Endothelial cell of umbilical vein (primary cell): ENCODE measurements at regions not wholly inside any gene's neighbourhood (a gene's known extent, or its start where the extent isn't known, plus 50 kb on each side); places are given as distances from the start of the nearest gene placed in this dataset.

ENCODE experiments used
- BruUV-seq: library from RNA; stranded (reverse); fragments of 400-500 nt; replicated peaks from 2 replicates; lab custom pipeline; 2021; lab: Mats Ljungman, UMichigan
- CTCF ChIA-PET: fragments of 300-600, 350-600 bp; sonication (Branson Sonifier 250); formaldehyde crosslinking; loops from one replicate; lab custom pipeline; 2021; ENCODE audit warnings: antibody characterized with exemption, inconsistent platforms; lab: Charles Lee
- POLR2A ChIA-PET: fragments of 300-600, 350-600 bp; sonication (Branson Sonifier 250); formaldehyde crosslinking; loops from one replicate; lab custom pipeline; 2021; ENCODE audit warnings: antibody characterized with exemption, inconsistent platforms; lab: Charles Lee
- DNase-seq: peaks from one replicate; pipeline ENCODE4 v3.0.0-alpha.2; 2011; ENCODE audit warnings: low read depth, low spot score
- FAIRE-seq: peaks from 2 replicates; lab custom pipeline; 2011; peaks lifted over from hg19 to GRCh38; lab: Jason Lieb, UNC
- H2AFZ ChIP-seq: 2 replicates; pipeline ENCODE4 v1.6.0; 2012; ENCODE audit warnings: low read depth, low read length, control low read depth, inconsistent platforms
- H3K27ac ChIP-seq: 2 replicates; pipeline ENCODE4 v1.5.1; 2011; ENCODE audit warnings: low read depth, mild to moderate bottlenecking, control low read depth, low read length, moderate library complexity; ENCODE audit not compliant: insufficient read depth
- H3K27me3 ChIP-seq, 2 experiments: 2 replicates each; pipeline versions ENCODE4 v1.6.0 to v1.6.1; 2011; ENCODE audit warnings: low read length in 2 of 2, mixed read lengths in 1 of 2; ENCODE audit not compliant: control insufficient read depth in 2 of 2, insufficient read depth in 2 of 2
- H3K36me3 ChIP-seq, 2 experiments: 2 replicates in 1 of 2; 3 replicates in 1 of 2; pipeline ENCODE4 v1.5.1; 2011; ENCODE audit warnings: low read length in 2 of 2, mild to moderate bottlenecking in 1 of 2, moderate library complexity in 1 of 2; ENCODE audit not compliant: control insufficient read depth in 2 of 2, insufficient read depth in 2 of 2; ENCODE audit errors: extremely low read depth in 1 of 2
- H3K4me1 ChIP-seq: 3 replicates; pipeline ENCODE4 v1.5.1; 2011; ENCODE audit warnings: mild to moderate bottlenecking, low read length; ENCODE audit not compliant: control insufficient read depth, insufficient read depth; ENCODE audit errors: extremely low read depth
- H3K4me2 ChIP-seq: 2 replicates; pipeline ENCODE4 v1.6.1; 2011; ENCODE audit warnings: low read length, control low read depth, mixed read lengths; ENCODE audit not compliant: insufficient read depth
- H3K4me3 ChIP-seq, 3 experiments: fragments of 200-600 bp in 1 of 3; sonication (generic), shearing (Covaris generic) in 1 of 3; replicated peaks in 1 of 3; 2 replicates each; pipeline ENCODE4 v1.5.1; 2011 to 2016; ENCODE audit warnings: control low read depth in 3 of 3, low read length in 3 of 3, mild to moderate bottlenecking in 2 of 3, inconsistent platforms in 1 of 3, low read depth in 1 of 3, moderate library complexity in 1 of 3; ENCODE audit not compliant: insufficient read depth in 1 of 3
- H3K79me2 ChIP-seq: 2 replicates; pipeline ENCODE4 v1.6.0; 2012; ENCODE audit warnings: low read length, inconsistent platforms; ENCODE audit not compliant: control insufficient read depth, insufficient read depth
- H3K9ac ChIP-seq: replicated peaks from 2 replicates; pipeline ENCODE3; 2011; ENCODE audit warnings: low read length, control low read depth; ENCODE audit not compliant: insufficient read depth; ENCODE audit errors: extremely low read depth
- H3K9me1 ChIP-seq: replicated peaks from 3 replicates; pipeline ENCODE4 v1.6.0; 2011; ENCODE audit warnings: mild to moderate bottlenecking, low read length; ENCODE audit not compliant: control insufficient read depth, insufficient read depth; ENCODE audit errors: extremely low read depth
- H3K9me3 ChIP-seq: replicated peaks from 2 replicates; pipeline ENCODE4 v1.5.1; 2012; ENCODE audit warnings: low read length, inconsistent platforms; ENCODE audit not compliant: control insufficient read depth, insufficient read depth
- H4K20me1 ChIP-seq: replicated peaks from 2 replicates; pipeline ENCODE3; 2011; ENCODE audit warnings: mild to moderate bottlenecking, low read length; ENCODE audit not compliant: control insufficient read depth, insufficient read depth; ENCODE audit errors: extremely low read depth
- EZH2 ChIP-seq: IDR thresholded peaks from 2 replicates; pipeline ENCODE4 v1.6.1; 2012; ENCODE audit warnings: borderline replicate concordance, low read depth, mild to moderate bottlenecking, moderate library complexity, low read length, inconsistent platforms; ENCODE audit not compliant: severe bottlenecking
- FOS ChIP-seq: IDR thresholded peaks from 2 replicates; pipeline ENCODE4 v1.6.1; 2011; ENCODE audit warnings: mild to moderate bottlenecking, low read length, moderate library complexity, borderline replicate concordance; ENCODE audit not compliant: insufficient read depth
- GATA2 ChIP-seq: IDR thresholded peaks from 2 replicates; pipeline ENCODE4 v1.7.0; 2011; ENCODE audit warnings: low read depth, mild to moderate bottlenecking, moderate library complexity, mixed read lengths, low read length; ENCODE audit not compliant: insufficient read length, insufficient read depth
- JUN ChIP-seq: IDR thresholded peaks from 2 replicates; pipeline ENCODE4 v1.6.1; 2011; ENCODE audit warnings: borderline replicate concordance, low read depth; ENCODE audit not compliant: insufficient read length, insufficient read depth
- MYC ChIP-seq: IDR thresholded peaks from one replicate; pipeline ENCODE4 v1.6.1; 2011; ENCODE audit warnings: mild to moderate bottlenecking, low read depth, low read length
- POLR2A ChIP-seq: IDR thresholded peaks from 2 replicates; pipeline ENCODE4 v1.6.1; 2012; ENCODE audit warnings: low read depth, mild to moderate bottlenecking, control low read depth, low read length
- POLR2AphosphoS5 ChIP-seq: IDR thresholded peaks from 2 replicates; pipeline ENCODE4 v1.6.1; 2012; ENCODE audit warnings: low read depth, mild to moderate bottlenecking, control low read depth, low read length, moderate library complexity; ENCODE audit not compliant: insufficient read depth
- dilution Hi-C: fragments of 300-500 bp; cut with MboI; formaldehyde crosslinking; loops from one replicate; pipeline ENCODE4 v1.15.0; 2019; ENCODE audit warnings: low sequenced_read_pairs; ENCODE audit not compliant: extremely low pct_ligation_motif_present
- intact Hi-C: fragments of 100-400 bp; cut with micrococcal nuclease; formaldehyde crosslinking; loops from one replicate; pipeline ENCODE4 v1.10.0; 2022
- TF ChIP-seq, protein P1 (sequence below), 2 donors: IDR thresholded peaks; 1 replicate in 1 of 2; 2 replicates in 1 of 2; pipeline ENCODE4 v1.5.1; 2011; ENCODE audit warnings: low read length in 2 of 2, mild to moderate bottlenecking in 2 of 2, moderate library complexity in 2 of 2, control low read depth in 1 of 2, inconsistent platforms in 1 of 2, low read depth in 1 of 2; ENCODE audit not compliant: insufficient read depth in 1 of 2; ENCODE audit errors: extremely low read depth in 1 of 2
- TF ChIP-seq, protein P2 (sequence below): IDR thresholded peaks from 2 replicates; pipeline ENCODE4 v1.6.1; 2011; ENCODE audit not compliant: insufficient read depth, insufficient read length

- no TSS peak for BruUV-seq
- FAIRE-seq (no peak), DNase-seq (no peak)
- ChIA-PET POLR2A (no interaction called here), CTCF (interaction anchor here (0.7 to 1.0 kb wide), 2 partner anchors 31 to 88 kb away, joined by 3 read pairs; no protein-coding TSS in a partner anchor)
- no peaks in the 10 kb centered on the region for H3K9me1 ChIP-seq
- no peaks in the 10 kb centered on the region for H3K79me2 ChIP-seq
- no peak overlapping the region for H3K9ac ChIP-seq
- no peak overlapping the region for H2AFZ ChIP-seq
- dilution Hi-C loops = no loop called here
- TF ChIP-seq JUN (no peak), FOS (no peak), POLR2AphosphoS5 (no peak), MYC (no peak), EZH2 (no peak), GATA2 (no peak), POLR2A (no peak)
- TF ChIP-seq, protein P1, sequence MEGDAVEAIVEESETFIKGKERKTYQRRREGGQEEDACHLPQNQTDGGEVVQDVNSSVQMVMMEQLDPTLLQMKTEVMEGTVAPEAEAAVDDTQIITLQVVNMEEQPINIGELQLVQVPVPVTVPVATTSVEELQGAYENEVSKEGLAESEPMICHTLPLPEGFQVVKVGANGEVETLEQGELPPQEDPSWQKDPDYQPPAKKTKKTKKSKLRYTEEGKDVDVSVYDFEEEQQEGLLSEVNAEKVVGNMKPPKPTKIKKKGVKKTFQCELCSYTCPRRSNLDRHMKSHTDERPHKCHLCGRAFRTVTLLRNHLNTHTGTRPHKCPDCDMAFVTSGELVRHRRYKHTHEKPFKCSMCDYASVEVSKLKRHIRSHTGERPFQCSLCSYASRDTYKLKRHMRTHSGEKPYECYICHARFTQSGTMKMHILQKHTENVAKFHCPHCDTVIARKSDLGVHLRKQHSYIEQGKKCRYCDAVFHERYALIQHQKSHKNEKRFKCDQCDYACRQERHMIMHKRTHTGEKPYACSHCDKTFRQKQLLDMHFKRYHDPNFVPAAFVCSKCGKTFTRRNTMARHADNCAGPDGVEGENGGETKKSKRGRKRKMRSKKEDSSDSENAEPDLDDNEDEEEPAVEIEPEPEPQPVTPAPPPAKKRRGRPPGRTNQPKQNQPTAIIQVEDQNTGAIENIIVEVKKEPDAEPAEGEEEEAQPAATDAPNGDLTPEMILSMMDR (IDR thresholded peaks at IDR 0.05; ENCODE audit: extremely low read depth in 1 of 2, insufficient read depth in 1 of 2, low read depth in 1 of 2, low read length in 2 of 2) = no peak
- TF ChIP-seq, protein P2, sequence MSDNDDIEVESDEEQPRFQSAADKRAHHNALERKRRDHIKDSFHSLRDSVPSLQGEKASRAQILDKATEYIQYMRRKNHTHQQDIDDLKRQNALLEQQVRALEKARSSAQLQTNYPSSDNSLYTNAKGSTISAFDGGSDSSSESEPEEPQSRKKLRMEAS = no peak
- no peak overlapping the region for H3K4me2 ChIP-seq
- no peaks in the 10 kb centered on the region for H4K20me1 ChIP-seq
- H3K4me3 ChIP-seq = no peak overlapping the region
- no peaks in the 10 kb centered on the region for H3K36me3 ChIP-seq
- no peaks in the 10 kb centered on the region for H3K27me3 ChIP-seq
- intact Hi-C loops = no loop called here
- no peaks in the 10 kb centered on the region for H3K9me3 ChIP-seq
- no peaks in the 10 kb centered on the region for H3K4me1 ChIP-seq
- H3K27ac ChIP-seq = no peak overlapping the region
These were observed 257.8 kb upstream of the LUZP2 start for GRCh38 chr11:24238771-24239645.
